ENCODE measurements at regions not wholly inside any gene's neighbourhood (a gene's known extent, or its start where the extent isn't known, plus 50 kb on each side); places are given as distances from the start of the nearest gene placed in this dataset.

- TF ChIP-seq CTCF (IDR thresholded peaks at IDR 0.05; ENCODE audit: low read length), result no peak
- TF ChIP-seq EZH2 (optimal IDR thresholded peaks at IDR 0.05; ENCODE audit: low read depth, low read length), result no peak
- TF ChIP-seq EZH2phosphoT487 (IDR thresholded peaks at IDR 0.05; ENCODE audit: low read length), result no peak
Observed at GRCh38 chr20:50404419-50405234, 105.6 kb upstream of the PTPN1 start.
